Uterus (tissue), 3 donors: ENCODE measurements at regions not wholly inside any gene's neighbourhood (a gene's known extent, or its start where the extent isn't known, plus 50 kb on each side); places are given as distances from the start of the nearest gene placed in this dataset.

Experiments used
- DNase-seq, 2 donors: peaks; one replicate each; pipeline ENCODE4 v3.0.0-alpha.2; 2019 to 2020
- H3K27ac ChIP-seq, 2 donors: fragments of 200-600 bp; sonication (generic); 1 replicate in 1 of 2; 2 replicates in 1 of 2; pipeline ENCODE4 v1.5.1; 2016 to 2018
- H3K27me3 ChIP-seq, 2 donors: fragments of 200-600 bp; sonication (generic); one replicate each; pipeline ENCODE4 v1.5.1; 2018 to 2019; ENCODE audit warnings: control low read depth in 1 of 2
- H3K36me3 ChIP-seq, 2 donors: fragments of 200-600 bp; sonication (generic); one replicate each; pipeline ENCODE4 v1.5.1; 2019; ENCODE audit warnings: control low read depth in 1 of 2
- H3K4me1 ChIP-seq, 2 donors: fragments of 200-600 bp; sonication (generic); one replicate each; pipeline ENCODE4 v1.5.1; 2018 to 2019; ENCODE audit warnings: control low read depth in 1 of 2
- H3K4me3 ChIP-seq, 2 donors: fragments of 200-600 bp; sonication (generic); 1 replicate in 1 of 2; 2 replicates in 1 of 2; pipeline ENCODE4 v1.5.1; 2018 to 2019; ENCODE audit warnings: mild to moderate bottlenecking in 1 of 2
- H3K9me3 ChIP-seq, 2 donors: fragments of 200-600 bp; sonication (generic); one replicate each; pipeline ENCODE4 v1.5.1; 2019; ENCODE audit warnings: control low read depth in 1 of 2
- CTCF ChIP-seq, 4 experiments: fragments of 200-600 bp in 2 of 4; fragments of 450-650 bp in 2 of 4; sonication (generic) in 2 of 4; IDR thresholded peaks; one replicate each; pipeline ENCODE4 v1.5.1; 2016 to 2019; ENCODE audit warnings: antibody characterized with exemption in 4 of 4, mild to moderate bottlenecking in 2 of 4, moderate library complexity in 1 of 4
- POLR2A ChIP-seq, 2 donors: fragments of 450-650 bp; IDR thresholded peaks; one replicate each; pipeline ENCODE4 v1.6.1; 2016; ENCODE audit warnings: antibody characterized with exemption in 2 of 2, mild to moderate bottlenecking in 1 of 2, moderate library complexity in 1 of 2
- intact Hi-C: fragments of 100-400 bp; cut with DNase I; formaldehyde crosslinking; loops from one replicate; pipeline ENCODE4 v1.15.1; 2023; ENCODE audit warnings: low total_unique reads
- donor health status: DM: yes; HTN: yes; CAD: no.

DNA sequence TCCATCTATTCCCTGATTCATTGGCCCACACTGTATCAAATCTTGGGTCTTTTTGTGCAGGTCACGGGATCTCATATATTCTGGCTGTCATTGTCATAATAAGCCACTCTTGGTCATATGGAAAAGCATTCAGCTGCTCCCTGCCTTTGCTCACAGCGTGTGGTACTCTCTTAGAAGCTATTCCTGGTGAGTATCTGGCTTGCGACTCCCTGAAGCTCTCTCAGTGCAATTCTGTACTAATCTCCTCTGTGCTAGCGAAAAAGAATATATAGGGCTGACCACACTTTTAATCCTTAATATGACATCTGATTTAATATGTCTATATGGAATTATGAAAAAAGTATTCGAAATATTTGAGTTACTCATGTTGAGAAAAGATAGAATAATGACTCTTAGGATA lies 440.8 kb upstream of the GBE1 start:
- Histone ChIP-seq H3K4me1 (no peaks in the 10 kb centered on the region), H3K4me3 (no peak overlapping the region), H3K36me3 (no peaks in the 10 kb centered on the region), H3K27me3 (no peaks in the 10 kb centered on the region), H3K9me3 (no peaks in the 10 kb centered on the region), H3K27ac (no peak overlapping the region)
- intact Hi-C loops, result no loop called here
- DNase-seq, result no peak
- TF ChIP-seq CTCF (IDR thresholded peaks at IDR 0.05) (no peak), POLR2A (IDR thresholded peaks at IDR 0.05) (no peak)

GRCh38 chr3:82201316-82201715 lies 439.9 kb upstream of the GBE1 start:
- no peak for DNase-seq
- H3K27me3 ChIP-seq, result no peaks in the 10 kb centered on the region
- no peak overlapping the region for H3K27ac ChIP-seq
- H3K4me3 ChIP-seq, result no peak overlapping the region
- no peaks in the 10 kb centered on the region for H3K36me3 ChIP-seq
- no peaks in the 10 kb centered on the region for H3K4me1 ChIP-seq
- H3K9me3 ChIP-seq, result no peaks in the 10 kb centered on the region
- intact Hi-C loops, result no loop called here
- TF ChIP-seq CTCF (IDR thresholded peaks at IDR 0.05) (no peak), POLR2A (IDR thresholded peaks at IDR 0.05) (no peak)

GRCh38 chr3:82198009-82198408 lies 436.6 kb upstream of the GBE1 start:
- Histone ChIP-seq H3K27ac (no peak overlapping the region), H3K36me3 (no peaks in the 10 kb centered on the region), H3K4me1 (no peaks in the 10 kb centered on the region), H3K4me3 (no peak overlapping the region), H3K9me3 (no peaks in the 10 kb centered on the region), H3K27me3 (no peaks in the 10 kb centered on the region)
- intact Hi-C loops, result no loop called here
- TF ChIP-seq POLR2A (IDR thresholded peaks at IDR 0.05) (no peak), CTCF (IDR thresholded peaks at IDR 0.05) (no peak)
- no peak for DNase-seq

GRCh38 chr3:82196645-82197044 lies 435.2 kb upstream of the GBE1 start:
- Histone ChIP-seq H3K9me3 (no peaks in the 10 kb centered on the region), H3K4me3 (no peak overlapping the region), H3K27me3 (no peaks in the 10 kb centered on the region), H3K36me3 (no peaks in the 10 kb centered on the region), H3K27ac (no peak overlapping the region), H3K4me1 (no peaks in the 10 kb centered on the region)
- TF ChIP-seq CTCF (IDR thresholded peaks at IDR 0.05) (no peak), POLR2A (IDR thresholded peaks at IDR 0.05) (no peak)
- no peak for DNase-seq
- intact Hi-C loops, result no loop called here

- H3K27ac ChIP-seq, result no peak overlapping the region
- H3K27me3 ChIP-seq, result no peaks in the 10 kb centered on the region
- no peak overlapping the region for H3K4me3 ChIP-seq
- intact Hi-C loops, result no loop called here
- TF ChIP-seq CTCF (IDR thresholded peaks at IDR 0.05) (no peak), POLR2A (IDR thresholded peaks at IDR 0.05) (no peak)
- no peak for DNase-seq
- no peaks in the 10 kb centered on the region for H3K9me3 ChIP-seq
- no peaks in the 10 kb centered on the region for H3K4me1 ChIP-seq
- no peaks in the 10 kb centered on the region for H3K36me3 ChIP-seq
Observed at GRCh38 chr3:82194870-82195269, 433.4 kb upstream of the GBE1 start.
